SK-N-SH (cell line): ENCODE measurements at regions not wholly inside any gene's neighbourhood (a gene's known extent, or its start where the extent isn't known, plus 50 kb on each side); places are given as distances from the start of the nearest gene placed in this dataset.

Source experiments
- CTCF ChIA-PET: fragments of 300-600, 350-600 bp; formaldehyde crosslinking; extraction: SDS; loops from one replicate; lab custom pipeline; 2021; lab: Yijun Ruan, JAX
- POLR2A ChIA-PET: fragments of 350-600 bp; sonication (Branson Sonifier 250); formaldehyde crosslinking; extraction: SDS; loops from one replicate; lab custom pipeline; 2020; ENCODE audit warnings: antibody characterized with exemption, inconsistent platforms; lab: Yijun Ruan, JAX
- DNase-seq: peaks from one replicate; pipeline ENCODE4 v3.0.0; 2012
- H2AFZ ChIP-seq: fragments of 200-600 bp; sonication (generic); 2 replicates; pipeline ENCODE4 v1.8.1; 2016; ENCODE audit warnings: antibody characterized with exemption, mild to moderate bottlenecking, low read depth
- H3F3A ChIP-seq: fragments of 200-600 bp; sonication (generic); replicated peaks from 2 replicates; pipeline ENCODE3; 2016; ENCODE audit warnings: antibody characterized with exemption, mild to moderate bottlenecking; ENCODE audit not compliant: insufficient read depth
- H3K27ac ChIP-seq, 2 experiments: fragments of 200-500 bp in 1 of 2; fragments of 200-600 bp in 1 of 2; sonication (Bioruptor generic) in 1 of 2; sonication (generic), shearing (Covaris generic) in 1 of 2; 2 replicates each; pipeline versions ENCODE4 v1.5.1 to v1.6.1; 2014 to 2016; ENCODE audit warnings: low read depth in 2 of 2, inconsistent platforms in 1 of 2, low read length in 1 of 2, mild to moderate bottlenecking in 1 of 2, mixed read lengths in 1 of 2
- H3K27me3 ChIP-seq: fragments of 200-600 bp; sonication (generic), shearing (Covaris generic); 2 replicates; pipeline ENCODE4 v1.6.1; 2016; ENCODE audit warnings: mixed run types; ENCODE audit not compliant: insufficient read depth
- H3K36me3 ChIP-seq, 2 experiments: fragments of 200-500 bp in 1 of 2; fragments of 200-600 bp in 1 of 2; sonication (Bioruptor generic) in 1 of 2; sonication (generic) in 1 of 2; replicated peaks in 1 of 2; 2 replicates each; pipeline versions ENCODE3 to v1.5.1; 2014 to 2016; ENCODE audit warnings: low read length in 1 of 2, mild to moderate bottlenecking in 1 of 2; ENCODE audit not compliant: insufficient read depth in 2 of 2, control insufficient read depth in 1 of 2
- H3K4me1 ChIP-seq, 2 experiments: fragments of 200-500 bp in 1 of 2; fragments of 200-600 bp in 1 of 2; sonication (Bioruptor generic) in 1 of 2; sonication (generic), shearing (Covaris generic) in 1 of 2; 2 replicates each; pipeline versions ENCODE4 v1.5.1 to v1.6.1; 2014 to 2016; ENCODE audit warnings: low read depth in 1 of 2, low read length in 1 of 2, mixed run types in 1 of 2; ENCODE audit not compliant: insufficient read depth in 2 of 2, control insufficient read depth in 1 of 2
- H3K4me2 ChIP-seq: fragments of 200-600 bp; sonication (generic), shearing (Covaris generic); 2 replicates; pipeline ENCODE4 v1.6.1; 2017; ENCODE audit warnings: mixed run types
- H3K4me3 ChIP-seq, 2 experiments: fragments of 200-500 bp in 1 of 2; fragments of 200-600 bp in 1 of 2; sonication (Bioruptor generic) in 1 of 2; sonication (generic), shearing (Covaris generic) in 1 of 2; 2 replicates each; pipeline versions ENCODE4 v1.5.1 to v1.8.1; 2014 to 2016; ENCODE audit warnings: low read depth in 2 of 2, inconsistent platforms in 1 of 2, low read length in 1 of 2, mild to moderate bottlenecking in 1 of 2, mixed read lengths in 1 of 2, moderate library complexity in 1 of 2
- H3K79me2 ChIP-seq: fragments of 200-600 bp; sonication (generic); 2 replicates; pipeline ENCODE4 v1.8.1; 2017; ENCODE audit warnings: mild to moderate bottlenecking; ENCODE audit not compliant: insufficient read depth
- H3K9ac ChIP-seq: fragments of 200-600 bp; sonication (generic); 2 replicates; pipeline ENCODE4 v1.6.1; 2017; ENCODE audit warnings: mixed run types
- H3K9me2 ChIP-seq: fragments of 200-600 bp; sonication (generic); 2 replicates; pipeline ENCODE4 v1.6.1; 2017; ENCODE audit warnings: mixed run types
- H3K9me3 ChIP-seq: fragments of 200-600 bp; sonication (generic); 2 replicates; pipeline ENCODE4 v1.6.1; 2017; ENCODE audit warnings: mixed run types, mild to moderate bottlenecking, moderate library complexity
- H4K20me1 ChIP-seq: fragments of 200-600 bp; sonication (generic); 2 replicates; pipeline ENCODE4 v1.6.1; 2017; ENCODE audit warnings: mild to moderate bottlenecking, mixed run types; ENCODE audit not compliant: insufficient read depth
- CHD2 ChIP-seq: fragments of 150-350 bp; IDR thresholded peaks from 2 replicates; pipeline ENCODE4 v1.6.1; 2018; ENCODE audit warnings: low read length; ENCODE audit not compliant: partially characterized antibody
- EZH2phosphoT487 ChIP-seq: fragments of 200-600 bp; sonication (generic); IDR thresholded peaks from 2 replicates; pipeline ENCODE4 v1.6.1; 2017; ENCODE audit warnings: low read depth, mixed run types, mild to moderate bottlenecking, antibody characterized with exemption, moderate library complexity, borderline replicate concordance
- JUND ChIP-seq: IDR thresholded peaks from 2 replicates; pipeline ENCODE4 v1.4.0; 2012
- MAX ChIP-seq: IDR thresholded peaks from 2 replicates; pipeline ENCODE4 v1.4.0; 2012; ENCODE audit warnings: low read depth
- NFIC ChIP-seq: IDR thresholded peaks from 2 replicates; pipeline ENCODE4 v1.4.0; 2012; ENCODE audit warnings: borderline replicate concordance
- REST ChIP-seq: IDR thresholded peaks from 2 replicates; pipeline ENCODE4 v1.6.1; 2012; ENCODE audit warnings: mild to moderate bottlenecking, low read depth, low read length, moderate library complexity
- SMC3 ChIP-seq: IDR thresholded peaks from 2 replicates; pipeline ENCODE4 v1.6.1; 2012; ENCODE audit warnings: low read depth, low read length, improper control_type of control experiment
- TCF12 ChIP-seq: IDR thresholded peaks from 2 replicates; pipeline ENCODE4 v1.4.0; 2012
- WGBS: methylation state at CpG from one replicate; pipeline ENCODE4 v1.1.6; 2017; ENCODE audit warnings: low lambda C conversion rate; 5-methylcytosine and 5-hydroxymethylcytosine counted together

GRCh38 chr17:72336804-72337070, 215.9 kb downstream of the SOX9 start:
- H3K79me2 ChIP-seq: no peaks in the 10 kb centered on the region
- WGBS: 84% methylated on average over 1 of the region's 1 CpG
- ChIA-PET CTCF (no interaction called here), POLR2A (interaction anchor here (0.8 kb wide), 1 partner anchor 9 kb away, joined by 3 read pairs; no protein-coding TSS in a partner anchor)
- H3K4me2 ChIP-seq: no peak overlapping the region
- H3K27me3 ChIP-seq: no peaks in the 10 kb centered on the region
- H3K9me3 ChIP-seq: no peaks in the 10 kb centered on the region
- peaks cover 23 to 31% of the 10 kb centered on the region in 2 experiments for H3K4me1 ChIP-seq
- no peak overlapping the region for H2AFZ ChIP-seq
- DNase-seq: no peak
- H4K20me1 ChIP-seq: no peaks in the 10 kb centered on the region
- H3K9me2 ChIP-seq: no peaks in the 10 kb centered on the region
- H3K9ac ChIP-seq: no peak overlapping the region
- H3K36me3 ChIP-seq: no peaks in the 10 kb centered on the region
- no peak overlapping the region for H3K27ac ChIP-seq
- peaks cover 29% of the 10 kb centered on the region for H3F3A ChIP-seq
- TF ChIP-seq EZH2phosphoT487 (no peak), NFIC (no peak), REST (no peak)
- no peak overlapping the region for H3K4me3 ChIP-seq

- Histone ChIP-seq H3K4me2 (peak overlapping the region; percentile 65), H3K36me3 (no peaks in the 10 kb centered on the region), H3K27me3 (no peaks in the 10 kb centered on the region), H3K9me3 (no peaks in the 10 kb centered on the region), H3K9me2 (no peaks in the 10 kb centered on the region), H3K4me1 (peaks cover 23 to 32% of the 10 kb centered on the region in 2 experiments), H2AFZ (no peak overlapping the region)
- POLR2A ChIA-PET: no interaction called here
- DNase-seq: no peak
- no peak for TF ChIP-seq CHD2
- no peak for TF ChIP-seq JUND
- TF ChIP-seq MAX: 0 out of 2 replicates have a peak, but pooled peaks have one; percentile 17
- TF ChIP-seq TCF12: no peak
- TF ChIP-seq SMC3: no peak
- no peak for TF ChIP-seq NFIC
- TF ChIP-seq, all 33 proteins: peak for 1
- H4K20me1 ChIP-seq: no peaks in the 10 kb centered on the region
- H3K4me3 ChIP-seq: no peak overlapping the region
- H3K9ac ChIP-seq: peak overlapping the region; percentile 73
- CTCF ChIA-PET: interaction anchor here (1.3 to 1.9 kb wide), 3 partner anchors 13 to 200 kb away, joined by 3 to 4 read pairs (median 3); no protein-coding TSS in a partner anchor
- 59% methylated on average over 2 of the region's 2 CpGs for WGBS
- peaks cover 29% of the 10 kb centered on the region for H3F3A ChIP-seq
- H3K27ac ChIP-seq: peak overlapping the region; percentile 66 to 99; a peak in 3 of 4 replicates
- no peaks in the 10 kb centered on the region for H3K79me2 ChIP-seq
Measured at GRCh38 chr17:72338304-72338703, 217.5 kb downstream of the SOX9 start.
